ENCODE measurements at regions not wholly inside any gene's neighbourhood (a gene's known extent, or its start where the extent isn't known, plus 50 kb on each side); places are given as distances from the start of the nearest gene placed in this dataset.

GRCh38 chr9:14031810-14032209 is 282.1 kb downstream of the NFIB start:
- DNase-seq (ENCODE audit: low read depth, low spot score): no peak
- Histone ChIP-seq H3K9me1 (ENCODE audit: control insufficient read depth, extremely low read depth, insufficient read depth, low read length) (no peaks in the 10 kb centered on the region), H3K4me2 (ENCODE audit: control insufficient read depth, extremely low read depth, insufficient read depth, low read depth, low read length) (no peak overlapping the region), H4K20me1 (ENCODE audit: control insufficient read depth, extremely low read depth, insufficient read depth, low read length) (no peaks in the 10 kb centered on the region), H2AFZ (ENCODE audit: control insufficient read depth, low read length) (no peak overlapping the region), H3K4me3 (ENCODE audit: control insufficient read depth in 2 of 3, extremely low read depth in 1 of 3, insufficient read depth in 2 of 3, low read depth in 1 of 3, low read length in 3 of 3) (no peak overlapping the region), H3K79me2 (ENCODE audit: control insufficient read depth, insufficient read depth, low read length) (no peaks in the 10 kb centered on the region), H3K27ac (ENCODE audit: control insufficient read depth, insufficient read depth, low read length) (no peak overlapping the region), H3K9ac (ENCODE audit: control insufficient read depth, extremely low read depth, insufficient read depth, low read length) (no peak overlapping the region), H3K27me3 (ENCODE audit: control insufficient read depth, extremely low read depth, insufficient read depth, low read length) (no peaks in the 10 kb centered on the region), H3K4me1 (ENCODE audit: control insufficient read depth, extremely low read depth, insufficient read depth, low read length) (peaks cover 12% of the 10 kb centered on the region), H3K36me3 (ENCODE audit: control insufficient read depth in 2 of 2, extremely low read depth in 1 of 2, insufficient read depth in 2 of 2, low read length in 2 of 2) (no peaks in the 10 kb centered on the region), H3K9me3 (ENCODE audit: control insufficient read depth, low read depth, low read length) (no peaks in the 10 kb centered on the region)
- dilution Hi-C loops (cut with MboI; ENCODE audit: extremely low pct_ligation_motif_present, low sequenced_read_pairs): no loop called here
- TF ChIP-seq CTCF (optimal IDR thresholded peaks at IDR 0.05 in 1 of 3, IDR thresholded peaks at IDR 0.05 in 1 of 3, conservative IDR thresholded peaks at IDR 0.05 in 1 of 3; ENCODE audit: extremely low read depth in 1 of 3, insufficient read depth in 2 of 3, low read length in 3 of 3): no peak
- no peak for TF ChIP-seq EZH2 (IDR thresholded peaks at IDR 0.05; ENCODE audit: low read length)
- FAIRE-seq: no peak

GRCh38 chr9:14031060-14031414 is 282.9 kb downstream of the NFIB start:
- no peaks in the 10 kb centered on the region for H4K20me1 ChIP-seq (ENCODE audit: control insufficient read depth, extremely low read depth, insufficient read depth, low read length)
- DNase-seq (ENCODE audit: low read depth, low spot score) (no peak), FAIRE-seq (no peak)
- peak overlapping the region; percentile 85 for H3K4me2 ChIP-seq (ENCODE audit: control insufficient read depth, extremely low read depth, insufficient read depth, low read depth, low read length)
- no peak overlapping the region for H3K9ac ChIP-seq (ENCODE audit: control insufficient read depth, extremely low read depth, insufficient read depth, low read length)
- peaks cover 12% of the 10 kb centered on the region for H3K4me1 ChIP-seq (ENCODE audit: control insufficient read depth, extremely low read depth, insufficient read depth, low read length)
- H3K79me2 ChIP-seq (ENCODE audit: control insufficient read depth, insufficient read depth, low read length): no peaks in the 10 kb centered on the region
- no peaks in the 10 kb centered on the region for H3K36me3 ChIP-seq (ENCODE audit: control insufficient read depth in 2 of 2, extremely low read depth in 1 of 2, insufficient read depth in 2 of 2, low read length in 2 of 2)
- peak overlapping the region; percentile 96 for H2AFZ ChIP-seq (ENCODE audit: control insufficient read depth, low read length)
- H3K27ac ChIP-seq (ENCODE audit: control insufficient read depth, insufficient read depth, low read length): peak overlapping the region; percentile 64
- dilution Hi-C loops (cut with MboI; ENCODE audit: extremely low pct_ligation_motif_present, low sequenced_read_pairs): no loop called here
- no peak overlapping the region for H3K4me3 ChIP-seq (ENCODE audit: control insufficient read depth in 2 of 3, extremely low read depth in 1 of 3, insufficient read depth in 2 of 3, low read depth in 1 of 3, low read length in 3 of 3)
- H3K9me1 ChIP-seq (ENCODE audit: control insufficient read depth, extremely low read depth, insufficient read depth, low read length): no peaks in the 10 kb centered on the region
- no peaks in the 10 kb centered on the region for H3K9me3 ChIP-seq (ENCODE audit: control insufficient read depth, low read depth, low read length)
- no peaks in the 10 kb centered on the region for H3K27me3 ChIP-seq (ENCODE audit: control insufficient read depth, extremely low read depth, insufficient read depth, low read length)
- no peak for TF ChIP-seq CTCF (optimal IDR thresholded peaks at IDR 0.05 in 1 of 3, IDR thresholded peaks at IDR 0.05 in 1 of 3, conservative IDR thresholded peaks at IDR 0.05 in 1 of 3; ENCODE audit: extremely low read depth in 1 of 3, insufficient read depth in 2 of 3, low read length in 3 of 3)
- TF ChIP-seq EZH2 (IDR thresholded peaks at IDR 0.05; ENCODE audit: low read length): no peak

Data from keratinocyte (primary cell).